ENCODE measurements at regions not wholly inside any gene's neighbourhood (a gene's known extent, or its start where the extent isn't known, plus 50 kb on each side); places are given as distances from the start of the nearest gene placed in this dataset.
"Not testable (repeated sequence)": the region's sequence is repeated elsewhere in the genome, so short reads cannot be mapped to it uniquely, and the experiment has no call there.

GRCh38 chr20:53818457-53819177, 225.0 kb upstream of the ZNF217 start:
- no peak for DNase-seq (ENCODE audit: low read depth in 2 of 2)

GRCh38 chr20:53817513-53817912, 223.9 kb upstream of the ZNF217 start:
- DNase-seq (ENCODE audit: low read depth in 2 of 2), result not testable (repeated sequence)

GRCh38 chr20:53816872-53817398, 223.3 kb upstream of the ZNF217 start:
- no peak for DNase-seq (ENCODE audit: low read depth in 2 of 2)

DNA sequence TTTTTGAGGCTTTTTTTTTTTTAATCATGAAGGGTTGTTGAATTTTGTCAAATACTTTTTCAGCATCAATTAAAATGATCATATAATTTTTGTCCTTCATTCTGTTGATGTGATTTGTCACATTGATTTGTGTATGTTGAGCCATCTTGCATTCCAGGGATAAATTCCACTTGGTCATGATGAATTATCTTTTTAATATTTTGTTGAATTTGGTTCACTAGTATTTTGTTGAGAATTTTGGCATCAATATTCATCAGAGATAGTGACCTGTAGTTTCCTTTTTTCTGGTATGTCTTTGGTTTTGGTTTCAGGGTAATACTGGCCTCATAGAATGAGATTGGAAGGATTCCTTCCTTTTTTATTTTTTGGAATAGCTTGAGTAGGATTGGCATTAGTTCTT, 221.9 kb upstream of the ZNF217 start:
- no peak for DNase-seq (ENCODE audit: low read depth in 2 of 2)

DNA sequence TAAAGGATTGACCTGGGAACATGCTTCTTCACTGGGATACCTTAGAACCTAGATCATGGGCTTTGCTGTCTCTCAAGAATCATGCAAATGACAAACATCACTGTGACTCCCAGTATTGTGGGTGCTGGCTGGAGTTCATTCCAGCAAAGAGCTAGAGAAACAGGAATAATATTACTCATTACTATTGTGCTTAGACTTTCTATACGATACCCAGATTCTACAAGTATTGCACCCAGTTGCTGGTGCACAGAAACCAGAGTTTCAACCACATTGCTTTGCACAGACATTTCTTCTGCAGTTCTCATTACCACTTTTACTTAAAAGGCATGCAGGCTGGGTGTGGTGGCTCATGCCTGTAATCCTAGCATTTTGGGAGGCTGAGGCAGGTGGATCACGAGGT, 220.4 kb upstream of the ZNF217 start:
- DNase-seq (ENCODE audit: low read depth in 2 of 2), result no peak

DNA sequence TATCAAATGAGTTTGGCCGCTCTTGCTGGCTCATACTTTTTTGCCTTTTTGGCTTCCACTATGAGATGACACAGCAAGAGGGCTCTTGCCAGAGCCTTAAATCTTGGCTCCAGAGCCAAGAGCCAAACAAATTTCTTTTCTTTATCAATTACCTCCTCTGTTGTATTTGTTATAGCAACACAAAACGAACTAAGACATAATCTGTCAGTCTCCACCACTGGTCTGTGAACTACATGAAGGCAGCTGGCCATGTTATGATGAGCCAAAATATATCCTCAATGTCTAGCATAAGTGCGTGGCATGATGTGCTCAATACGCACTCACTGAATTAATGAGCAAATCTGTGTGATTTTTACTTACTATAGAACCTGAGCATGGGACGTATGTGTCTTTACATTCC, 220.0 kb upstream of the ZNF217 start:
- DNase-seq (ENCODE audit: low read depth in 2 of 2), result no peak

DNA sequence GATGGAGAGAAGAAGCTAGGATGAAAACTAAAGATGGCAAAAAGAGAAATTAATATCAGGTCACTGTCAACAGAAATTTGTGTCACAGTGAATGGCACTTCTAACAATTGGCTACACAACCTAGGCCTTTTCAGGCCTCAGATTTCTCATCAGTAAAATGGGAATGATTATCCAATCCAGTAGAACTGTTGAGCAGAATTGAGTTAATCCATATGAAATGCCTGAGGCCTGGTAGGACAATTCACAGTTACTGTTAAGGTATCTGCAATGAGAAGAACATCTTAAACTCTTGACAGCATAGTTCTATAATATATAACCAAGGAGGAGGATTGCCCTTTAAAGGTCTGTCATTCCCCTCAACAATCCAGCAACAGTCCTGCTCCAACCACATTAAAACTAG, 217.9 kb upstream of the ZNF217 start:
- no peak for DNase-seq (ENCODE audit: low read depth in 2 of 2)

GRCh38 chr20:53810661-53811355, 217.2 kb upstream of the ZNF217 start:
- no peak for DNase-seq (ENCODE audit: low read depth in 2 of 2)

DNA sequence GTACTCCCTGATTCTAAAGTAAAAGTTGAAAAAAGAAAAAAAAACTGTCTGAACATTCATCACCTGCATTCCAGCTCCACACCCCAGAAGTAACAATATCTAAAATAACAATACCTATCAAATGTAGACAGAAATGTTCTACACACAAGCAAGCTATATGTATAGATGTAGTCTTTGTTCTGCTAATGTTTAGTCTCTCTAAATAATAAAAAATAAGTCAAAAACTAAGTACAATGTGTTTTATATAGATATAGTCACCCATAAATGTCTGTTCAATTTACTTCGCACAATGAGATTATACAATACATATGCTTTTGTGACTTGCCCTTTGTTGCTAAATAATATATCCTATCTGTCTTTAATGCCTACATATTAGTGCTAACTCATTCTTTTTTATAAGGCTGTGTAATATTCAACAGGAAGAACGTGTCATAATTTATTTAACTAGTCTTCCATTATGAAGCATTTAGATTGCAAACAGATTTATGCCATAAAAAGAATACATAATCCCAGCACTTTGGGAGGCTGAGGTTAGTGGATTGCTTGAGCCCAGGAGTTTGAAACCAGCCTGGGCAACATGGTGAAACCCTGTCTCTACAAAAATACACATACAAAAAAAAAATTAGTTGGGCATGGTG, 216.2 kb upstream of the ZNF217 start:
- no peak for DNase-seq (ENCODE audit: low read depth in 2 of 2)

DNA sequence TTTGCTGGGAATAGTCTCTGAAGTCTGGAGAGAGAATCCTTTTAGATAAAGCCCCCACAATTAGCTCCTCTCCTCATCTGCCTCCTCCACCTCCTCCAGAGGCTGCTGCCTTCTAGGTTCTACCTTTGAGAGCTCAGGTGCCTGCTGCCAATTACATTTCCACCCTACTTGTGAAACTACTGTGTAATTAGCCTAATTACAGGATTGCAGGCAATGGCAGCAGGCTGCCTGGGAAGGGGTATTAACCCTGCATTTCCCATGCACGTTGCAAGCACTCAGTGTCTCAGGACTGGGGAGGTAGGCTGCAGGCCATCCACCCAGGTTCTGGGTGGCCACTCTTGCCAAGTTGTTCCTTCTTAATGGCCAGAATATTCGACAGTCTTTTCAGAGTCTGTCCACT, 215.6 kb upstream of the ZNF217 start:
- no peak for DNase-seq (ENCODE audit: low read depth in 2 of 2)

DNA sequence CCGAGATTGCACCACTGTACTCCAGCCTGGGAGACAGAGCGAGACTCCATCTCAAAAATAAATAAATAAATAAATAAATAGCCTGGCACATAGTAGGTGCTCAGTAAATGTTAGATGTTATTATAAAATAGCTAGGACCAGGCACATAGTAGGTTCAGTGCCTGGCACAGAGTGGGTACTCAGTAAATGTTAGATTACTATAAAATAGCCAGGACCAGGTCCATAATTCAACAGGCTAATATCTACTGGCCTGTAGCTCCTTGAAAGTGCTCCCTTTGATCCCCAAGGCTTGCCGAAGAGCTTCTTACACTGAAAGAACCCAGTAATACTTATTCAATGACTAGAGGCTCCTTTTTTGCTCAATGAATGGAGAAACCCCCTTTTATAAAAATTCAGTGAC, 215.1 kb upstream of the ZNF217 start:
- DNase-seq (ENCODE audit: low read depth in 2 of 2), result no peak

GRCh38 chr20:53808302-53808701, 214.7 kb upstream of the ZNF217 start:
- not testable (repeated sequence) for DNase-seq (ENCODE audit: low read depth in 2 of 2)

GRCh38 chr20:53806683-53807401, 213.2 kb upstream of the ZNF217 start:
- DNase-seq (ENCODE audit: low read depth in 2 of 2), result no peak

DNA sequence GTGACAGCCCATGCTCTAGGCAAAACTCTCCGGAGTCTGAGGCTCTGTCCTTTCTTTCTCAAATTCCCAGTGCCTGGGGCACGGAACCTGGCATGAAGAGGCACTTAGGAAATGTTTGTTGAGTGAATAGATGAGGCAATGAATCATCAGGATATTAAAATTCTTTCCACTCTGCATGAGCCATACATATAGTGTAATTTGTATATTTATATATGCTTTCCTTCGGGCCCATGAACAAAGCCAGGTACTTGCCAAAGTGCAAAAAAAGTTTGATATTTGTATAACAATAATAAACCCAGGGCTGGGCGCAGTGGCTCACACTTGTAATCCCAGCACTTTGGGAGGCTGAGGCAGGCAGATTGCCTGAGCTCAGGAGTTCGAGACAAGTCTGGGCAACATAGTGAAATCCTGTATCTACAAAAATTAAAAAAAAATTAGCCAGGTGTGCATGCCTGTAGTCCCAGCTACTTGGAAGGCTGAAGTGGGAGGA, 212.3 kb upstream of the ZNF217 start:
- no peak for DNase-seq (ENCODE audit: low read depth in 2 of 2)

- DNase-seq (ENCODE audit: low read depth in 2 of 2), result no peak
Measured at GRCh38 chr20:53804920-53805894, 211.6 kb upstream of the ZNF217 start.

DNA sequence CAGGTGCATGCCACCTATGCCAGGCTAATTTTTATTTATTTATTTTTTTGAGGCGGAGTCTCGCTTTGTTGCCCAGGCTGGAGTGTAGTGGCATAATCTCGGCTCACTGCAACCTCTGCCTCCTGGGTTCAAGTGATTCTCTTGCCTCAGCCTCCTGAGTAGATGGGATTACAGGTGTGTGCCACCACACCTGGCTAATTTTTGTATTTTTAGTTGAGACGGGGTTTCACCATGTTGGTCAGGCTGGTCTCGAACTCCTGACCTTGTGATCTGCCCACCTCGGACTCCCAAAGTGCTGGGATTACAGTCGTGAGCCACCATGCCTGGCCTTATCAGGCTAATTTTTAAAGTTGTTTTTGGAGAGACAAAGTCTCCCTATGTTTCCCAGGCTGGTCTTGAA, 210.7 kb upstream of the ZNF217 start:
- DNase-seq (ENCODE audit: low read depth in 2 of 2), result not testable (repeated sequence)

- DNase-seq (ENCODE audit: low read depth in 2 of 2), result no peak
Measured at GRCh38 chr20:53803492-53804155, 210.0 kb upstream of the ZNF217 start.

GRCh38 chr20:53801609-53802370, 208.2 kb upstream of the ZNF217 start:
- no peak for DNase-seq (ENCODE audit: low read depth in 2 of 2)

- no peak for DNase-seq (ENCODE audit: low read depth in 2 of 2)
Measured at GRCh38 chr20:53800883-53801604, 207.4 kb upstream of the ZNF217 start.
